Tibial nerve (tissue), 4 donors: ENCODE measurements at regions not wholly inside any gene's neighbourhood (a gene's known extent, or its start where the extent isn't known, plus 50 kb on each side); places are given as distances from the start of the nearest gene placed in this dataset.

Source experiments
- CTCF ChIP-seq, 5 experiments: fragments of 200-600 bp in 3 of 5; fragments of 450-650 bp in 2 of 5; sonication (generic) in 3 of 5; IDR thresholded peaks; one replicate each; pipeline ENCODE4 v1.5.1; 2016 to 2019; ENCODE audit warnings: antibody characterized with exemption in 5 of 5, mild to moderate bottlenecking in 3 of 5, moderate library complexity in 2 of 5
- EP300 ChIP-seq, 2 donors: sonication (generic); formaldehyde crosslinking; IDR thresholded peaks; one replicate each; pipeline ENCODE4 v1.6.1; 2017; ENCODE audit warnings: antibody characterized with exemption in 2 of 2, mild to moderate bottlenecking in 1 of 2

GRCh38 chr2:64201151-64201550 is 56.9 kb upstream of the PELI1 start:
- no peak for TF ChIP-seq EP300 (IDR thresholded peaks at IDR 0.05)
- no peak for TF ChIP-seq CTCF (IDR thresholded peaks at IDR 0.05)
